ENCODE measurements at regions not wholly inside any gene's neighbourhood (a gene's known extent, or its start where the extent isn't known, plus 50 kb on each side); places are given as distances from the start of the nearest gene placed in this dataset.

GRCh38 chr3:176149567-176149966 is 1047.7 kb downstream of the TBL1XR1 start:
- H3K4me1 ChIP-seq: no peaks in the 10 kb centered on the region
- no peak overlapping the region for H3K27ac ChIP-seq
- H3K27me3 ChIP-seq: no peaks in the 10 kb centered on the region
- TF ChIP-seq, protein P1, sequence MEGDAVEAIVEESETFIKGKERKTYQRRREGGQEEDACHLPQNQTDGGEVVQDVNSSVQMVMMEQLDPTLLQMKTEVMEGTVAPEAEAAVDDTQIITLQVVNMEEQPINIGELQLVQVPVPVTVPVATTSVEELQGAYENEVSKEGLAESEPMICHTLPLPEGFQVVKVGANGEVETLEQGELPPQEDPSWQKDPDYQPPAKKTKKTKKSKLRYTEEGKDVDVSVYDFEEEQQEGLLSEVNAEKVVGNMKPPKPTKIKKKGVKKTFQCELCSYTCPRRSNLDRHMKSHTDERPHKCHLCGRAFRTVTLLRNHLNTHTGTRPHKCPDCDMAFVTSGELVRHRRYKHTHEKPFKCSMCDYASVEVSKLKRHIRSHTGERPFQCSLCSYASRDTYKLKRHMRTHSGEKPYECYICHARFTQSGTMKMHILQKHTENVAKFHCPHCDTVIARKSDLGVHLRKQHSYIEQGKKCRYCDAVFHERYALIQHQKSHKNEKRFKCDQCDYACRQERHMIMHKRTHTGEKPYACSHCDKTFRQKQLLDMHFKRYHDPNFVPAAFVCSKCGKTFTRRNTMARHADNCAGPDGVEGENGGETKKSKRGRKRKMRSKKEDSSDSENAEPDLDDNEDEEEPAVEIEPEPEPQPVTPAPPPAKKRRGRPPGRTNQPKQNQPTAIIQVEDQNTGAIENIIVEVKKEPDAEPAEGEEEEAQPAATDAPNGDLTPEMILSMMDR (IDR thresholded peaks at IDR 0.05): no peak
- TF ChIP-seq POLR2A (IDR thresholded peaks at IDR 0.05): no peak
- no peak overlapping the region for H3K4me3 ChIP-seq (replicated peaks in 1 of 3)
- DNase-seq: no peak
- intact Hi-C loops (cut with DNase I): no loop called here
- H3K9me3 ChIP-seq: no peaks in the 10 kb centered on the region
- H3K36me3 ChIP-seq: no peaks in the 10 kb centered on the region

DNA sequence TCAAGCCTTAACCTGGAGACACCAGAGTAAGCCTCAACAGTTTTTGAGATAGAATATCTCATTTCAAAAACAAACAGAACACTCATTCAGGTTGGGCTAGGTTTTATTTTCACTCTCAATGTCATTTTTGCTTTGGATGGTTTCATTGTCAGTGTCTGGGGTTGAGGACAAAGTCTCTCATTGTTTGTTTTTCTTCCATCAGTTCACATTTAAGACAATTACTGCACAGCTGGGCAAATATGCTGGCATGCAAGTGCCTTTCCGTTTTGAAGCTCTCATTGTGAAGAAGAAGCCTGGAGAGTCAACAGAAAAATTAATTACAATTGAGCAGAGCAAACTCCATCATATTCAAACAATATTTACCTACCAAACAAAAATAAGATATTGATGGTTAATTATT is 1050.0 kb downstream of the TBL1XR1 start:
- DNase-seq: no peak
- no peak overlapping the region for H3K4me3 ChIP-seq (replicated peaks in 1 of 3)
- intact Hi-C loops (cut with DNase I): no loop called here
- WGBS, 2 donors: 62 to 63% methylated on average over 1 of the region's 1 CpG
- H3K4me1 ChIP-seq: no peaks in the 10 kb centered on the region
- H3K27ac ChIP-seq: no peak overlapping the region
- no peaks in the 10 kb centered on the region for H3K9me3 ChIP-seq
- no peaks in the 10 kb centered on the region for H3K36me3 ChIP-seq
- no peak for TF ChIP-seq POLR2A (IDR thresholded peaks at IDR 0.05)
- TF ChIP-seq, protein P1 (IDR thresholded peaks at IDR 0.05): no peak
- no peaks in the 10 kb centered on the region for H3K27me3 ChIP-seq

GRCh38 chr3:176141837-176142236 is 1055.4 kb downstream of the TBL1XR1 start:
- Histone ChIP-seq H3K9me3 (no peaks in the 10 kb centered on the region), H3K27me3 (no peaks in the 10 kb centered on the region), H3K4me1 (no peaks in the 10 kb centered on the region), H3K27ac (no peak overlapping the region), H3K4me3 (replicated peaks in 1 of 3) (no peak overlapping the region), H3K36me3 (no peaks in the 10 kb centered on the region)
- TF ChIP-seq, protein P1 (IDR thresholded peaks at IDR 0.05): no peak
- no peak for TF ChIP-seq POLR2A (IDR thresholded peaks at IDR 0.05)
- DNase-seq: no peak
- WGBS, 2 donors: 89 to 90% methylated on average over 1 of the region's 1 CpG
- intact Hi-C loops (cut with DNase I): no loop called here

- Histone ChIP-seq H3K27ac (no peak overlapping the region), H3K36me3 (no peaks in the 10 kb centered on the region), H3K4me1 (no peaks in the 10 kb centered on the region), H3K9me3 (no peaks in the 10 kb centered on the region), H3K27me3 (no peaks in the 10 kb centered on the region), H3K4me3 (replicated peaks in 1 of 3) (no peak overlapping the region)
- WGBS, 2 donors: 81 to 83% methylated on average over 2 of the region's 2 CpGs
- intact Hi-C loops (cut with DNase I): no loop called here
- DNase-seq: no peak
- TF ChIP-seq POLR2A (IDR thresholded peaks at IDR 0.05): no peak
- TF ChIP-seq, protein P1 (IDR thresholded peaks at IDR 0.05): no peak
These were observed 1076.8 kb downstream of the TBL1XR1 start for GRCh38 chr3:176120507-176120906.

DNA sequence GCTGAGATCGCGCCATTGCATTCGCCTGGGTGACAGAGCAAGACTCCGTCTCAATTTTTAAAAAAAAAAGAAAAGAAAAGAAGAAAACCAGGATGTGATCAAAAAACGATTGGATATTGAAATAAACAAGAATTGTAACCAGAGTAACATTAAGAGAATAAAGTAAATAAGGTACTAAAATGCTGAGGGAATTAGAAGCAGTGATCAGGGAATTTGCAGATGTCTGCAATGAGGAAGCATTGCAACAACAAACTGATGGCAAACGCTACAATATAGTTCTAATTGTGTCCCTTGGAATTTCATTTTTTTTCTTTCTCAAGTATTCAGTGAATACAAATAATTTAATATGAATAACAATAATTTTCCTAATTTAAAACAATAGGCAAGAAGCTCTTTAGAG is 1077.5 kb downstream of the TBL1XR1 start:
- Histone ChIP-seq H3K4me3 (replicated peaks in 1 of 3) (no peak overlapping the region), H3K9me3 (no peaks in the 10 kb centered on the region), H3K27ac (no peak overlapping the region), H3K4me1 (no peaks in the 10 kb centered on the region), H3K27me3 (no peaks in the 10 kb centered on the region), H3K36me3 (no peaks in the 10 kb centered on the region)
- TF ChIP-seq, protein P1 (IDR thresholded peaks at IDR 0.05): no peak
- TF ChIP-seq POLR2A (IDR thresholded peaks at IDR 0.05): no peak
- intact Hi-C loops (cut with DNase I): no loop called here
- DNase-seq: no peak
- WGBS, 2 donors: 82 to 85% methylated on average over 6 of the region's 6 CpGs

Measured in thyroid gland (tissue), 4 donors.